ENCODE measurements at regions not wholly inside any gene's neighbourhood (a gene's known extent, or its start where the extent isn't known, plus 50 kb on each side); places are given as distances from the start of the nearest gene placed in this dataset.

GRCh38 chr5:3210531-3210930 is 385.1 kb upstream of the IRX1 start:
- no peak for DNase-seq (ENCODE audit: low read depth, low spot score)
- ChIA-PET CTCF (no interaction called here), POLR2A (no interaction called here)
- Histone ChIP-seq H3K9me3 (ENCODE audit: control insufficient read depth, insufficient read depth, low read length) (peaks cover 69% of the 10 kb centered on the region), H3K27ac (ENCODE audit: low read depth, low read length) (no peak overlapping the region), H3K27me3 (ENCODE audit: control insufficient read depth, insufficient read depth, low read length) (no peaks in the 10 kb centered on the region), H3K4me3 (ENCODE audit: low read depth, low read length) (no peak overlapping the region)
- no peak for TF ChIP-seq CTCF (IDR thresholded peaks at IDR 0.05; ENCODE audit: low read depth, low read length)

- H3K27ac ChIP-seq (ENCODE audit: low read depth, low read length) = no peak overlapping the region
- no peaks in the 10 kb centered on the region for H3K27me3 ChIP-seq (ENCODE audit: control insufficient read depth, insufficient read depth, low read length)
- peaks cover 68% of the 10 kb centered on the region for H3K9me3 ChIP-seq (ENCODE audit: control insufficient read depth, insufficient read depth, low read length)
- no peak for TF ChIP-seq CTCF (IDR thresholded peaks at IDR 0.05; ENCODE audit: low read depth, low read length)
- ChIA-PET CTCF (no interaction called here), POLR2A (no interaction called here)
- DNase-seq (ENCODE audit: low read depth, low spot score) = no peak
- no peak overlapping the region for H3K4me3 ChIP-seq (ENCODE audit: low read depth, low read length)
Measured at GRCh38 chr5:3209918-3210317, 385.7 kb upstream of the IRX1 start.

- POLR2A ChIA-PET = no interaction called here
- TF ChIP-seq CTCF (IDR thresholded peaks at IDR 0.05; ENCODE audit: low read depth, low read length) = no peak
- no peak overlapping the region for H3K4me3 ChIP-seq (ENCODE audit: low read depth, low read length)
- CTCF ChIA-PET = no interaction called here
- peaks cover 65% of the 10 kb centered on the region for H3K9me3 ChIP-seq (ENCODE audit: control insufficient read depth, insufficient read depth, low read length)
- DNase-seq (ENCODE audit: low read depth, low spot score) = no peak
- no peak overlapping the region for H3K27ac ChIP-seq (ENCODE audit: low read depth, low read length)
- no peaks in the 10 kb centered on the region for H3K27me3 ChIP-seq (ENCODE audit: control insufficient read depth, insufficient read depth, low read length)
Measured at GRCh38 chr5:3202570-3202969, 393.1 kb upstream of the IRX1 start.

GRCh38 chr5:3201941-3202340 is 393.7 kb upstream of the IRX1 start:
- POLR2A ChIA-PET = no interaction called here

GRCh38 chr5:3201121-3201520 is 394.5 kb upstream of the IRX1 start:
- POLR2A ChIA-PET = no interaction called here
- no peak for DNase-seq (ENCODE audit: low read depth, low spot score)
- Histone ChIP-seq H3K27ac (ENCODE audit: low read depth, low read length) (no peak overlapping the region), H3K27me3 (ENCODE audit: control insufficient read depth, insufficient read depth, low read length) (no peaks in the 10 kb centered on the region), H3K9me3 (ENCODE audit: control insufficient read depth, insufficient read depth, low read length) (peaks cover 66% of the 10 kb centered on the region), H3K4me3 (ENCODE audit: low read depth, low read length) (no peak overlapping the region)
- CTCF ChIA-PET = no interaction called here
- TF ChIP-seq CTCF (IDR thresholded peaks at IDR 0.05; ENCODE audit: low read depth, low read length) = no peak

More at GRCh38 chr5:3201941-3202340, 393.7 kb upstream of the IRX1 start:
- TF ChIP-seq CTCF (IDR thresholded peaks at IDR 0.05; ENCODE audit: low read depth, low read length) = no peak
- no peak for DNase-seq (ENCODE audit: low read depth, low spot score)
- CTCF ChIA-PET = no interaction called here
- no peaks in the 10 kb centered on the region for H3K27me3 ChIP-seq (ENCODE audit: control insufficient read depth, insufficient read depth, low read length)
- peaks cover 68% of the 10 kb centered on the region for H3K9me3 ChIP-seq (ENCODE audit: control insufficient read depth, insufficient read depth, low read length)
- H3K4me3 ChIP-seq (ENCODE audit: low read depth, low read length) = no peak overlapping the region
- no peak overlapping the region for H3K27ac ChIP-seq (ENCODE audit: low read depth, low read length)
